Skin epidermis (tissue), 12 donors: ENCODE measurements at regions not wholly inside any gene's neighbourhood (a gene's known extent, or its start where the extent isn't known, plus 50 kb on each side); places are given as distances from the start of the nearest gene placed in this dataset.
A peak's percentile ranks its signal among the peaks of the same experiment; 100 is the strongest.
"Not testable (repeated sequence)": the region's sequence is repeated elsewhere in the genome, so short reads cannot be mapped to it uniquely, and the experiment has no call there.

Experiments
- H3K27ac ChIP-seq, 21 experiments: fragments of 200-600 bp; sonication (generic) in 11 of 21; one replicate each; pipeline ENCODE4 v1.5.0; 2020; ENCODE audit warnings: mild to moderate bottlenecking in 3 of 21, inconsistent platforms in 2 of 21, moderate library complexity in 2 of 21
- H3K4me3 ChIP-seq, 7 experiments: fragments of 200-600 bp; sonication (generic) in 2 of 7; one replicate each; pipeline ENCODE4 v1.5.0; 2020; ENCODE audit warnings: inconsistent platforms in 2 of 7, mild to moderate bottlenecking in 2 of 7, moderate library complexity in 1 of 7

GRCh38 chrX:140090800-140091124 is 125.4 kb upstream of the CXorf66 start:
- Histone ChIP-seq H3K27ac (no peak overlapping the region), H3K4me3 (peak overlapping the region in 2 of 7 experiments; percentile 26 to 30)

GRCh38 chrX:140088438-140088837 is 123.1 kb upstream of the CXorf66 start:
- no peak overlapping the region for H3K4me3 ChIP-seq
- no peak overlapping the region for H3K27ac ChIP-seq

- Histone ChIP-seq H3K27ac (no peak overlapping the region), H3K4me3 (no peak overlapping the region)
Observed at GRCh38 chrX:140087875-140088274, 122.6 kb upstream of the CXorf66 start.

GRCh38 chrX:140086691-140087090 is 121.4 kb upstream of the CXorf66 start:
- Histone ChIP-seq H3K27ac (no peak overlapping the region), H3K4me3 (no peak overlapping the region)

GRCh38 chrX:140074851-140075250 is 109.5 kb upstream of the CXorf66 start:
- not testable (repeated sequence) for H3K27ac ChIP-seq, H3K4me3 ChIP-seq

- H3K4me3 ChIP-seq = no peak overlapping the region
- no peak overlapping the region for H3K27ac ChIP-seq
Observed at GRCh38 chrX:140071037-140071436, 105.7 kb upstream of the CXorf66 start.

GRCh38 chrX:140065961-140066662 is 100.8 kb upstream of the CXorf66 start:
- Histone ChIP-seq H3K27ac (no peak overlapping the region), H3K4me3 (no peak overlapping the region)

- no peak overlapping the region for H3K4me3 ChIP-seq
Observed at GRCh38 chrX:140064993-140065392, 99.7 kb upstream of the CXorf66 start.

GRCh38 chrX:140057001-140057411 is 91.7 kb upstream of the CXorf66 start:
- Histone ChIP-seq H3K4me3 (no peak overlapping the region), H3K27ac (no peak overlapping the region)

More at GRCh38 chrX:140064993-140065392, 99.7 kb upstream of the CXorf66 start:
- no peak overlapping the region for H3K27ac ChIP-seq

GRCh38 chrX:140053846-140054245 is 88.5 kb upstream of the CXorf66 start:
- no peak overlapping the region for H3K4me3 ChIP-seq
- H3K27ac ChIP-seq = no peak overlapping the region

- Histone ChIP-seq H3K27ac (no peak overlapping the region), H3K4me3 (no peak overlapping the region)
Observed at GRCh38 chrX:140050906-140051305, 85.6 kb upstream of the CXorf66 start.

- H3K27ac ChIP-seq = no peak overlapping the region
- no peak overlapping the region for H3K4me3 ChIP-seq
Observed at GRCh38 chrX:140040386-140040785, 75.1 kb upstream of the CXorf66 start.

- H3K4me3 ChIP-seq = no peak overlapping the region
- no peak overlapping the region for H3K27ac ChIP-seq
Observed at GRCh38 chrX:140038842-140039241, 73.5 kb upstream of the CXorf66 start.

GRCh38 chrX:140034916-140035315 is 69.6 kb upstream of the CXorf66 start:
- Histone ChIP-seq H3K27ac (no peak overlapping the region), H3K4me3 (no peak overlapping the region)

- no peak overlapping the region for H3K4me3 ChIP-seq
- no peak overlapping the region for H3K27ac ChIP-seq
Observed at GRCh38 chrX:140022482-140022881, 57.2 kb upstream of the CXorf66 start.

- not testable (repeated sequence) for H3K4me3 ChIP-seq, H3K27ac ChIP-seq
Observed at GRCh38 chrX:140019134-140019533, 53.8 kb upstream of the CXorf66 start.
